ENCODE measurements at regions not wholly inside any gene's neighbourhood (a gene's known extent, or its start where the extent isn't known, plus 50 kb on each side); places are given as distances from the start of the nearest gene placed in this dataset.

DNA sequence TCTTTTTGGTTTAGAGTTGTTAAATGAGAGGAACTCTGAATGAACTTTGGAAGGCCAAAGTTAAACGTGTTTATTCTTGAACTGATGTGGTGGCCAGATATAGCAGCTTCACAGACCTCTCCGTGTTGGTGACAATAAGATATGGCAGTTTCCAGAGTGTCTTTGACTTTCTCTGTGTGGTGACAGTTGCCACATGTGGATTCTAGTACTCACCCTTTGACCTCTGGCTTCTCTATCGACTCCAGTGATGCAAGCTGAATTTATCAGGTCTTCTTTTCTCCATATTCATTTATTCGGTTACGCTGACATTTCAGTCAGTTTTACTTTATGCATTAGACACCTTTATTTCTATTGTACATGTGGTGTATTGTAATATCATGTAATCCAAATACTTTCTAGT is 1469.5 kb downstream of the SLITRK1 start:
- no peak for DNase-seq (ENCODE audit: low read depth, low spot score)

DNA sequence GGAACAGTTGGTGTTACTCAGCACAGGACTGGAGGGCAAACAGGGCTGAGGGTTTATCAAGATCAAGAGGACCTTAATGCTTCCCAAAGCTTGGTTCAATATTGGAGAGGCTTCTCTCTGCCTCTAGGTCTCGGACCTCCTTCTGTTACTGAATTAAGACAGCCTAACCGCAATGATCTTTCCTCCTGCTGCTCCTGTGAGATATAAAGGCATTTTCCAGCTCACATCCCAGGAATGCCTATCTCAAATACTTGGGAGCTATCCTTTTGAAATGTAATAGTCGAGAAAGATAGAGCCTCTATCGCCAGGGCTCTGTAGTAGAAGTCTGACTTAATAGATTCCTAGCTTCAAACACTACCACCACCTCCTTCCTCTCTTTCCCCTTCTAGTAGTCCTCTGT is 1475.0 kb downstream of the SLITRK1 start:
- no peak for DNase-seq (ENCODE audit: low read depth, low spot score)

- DNase-seq (ENCODE audit: low read depth, low spot score): no peak
Measured at GRCh38 chr13:82374719-82375118, 1507.6 kb downstream of the SLITRK1 start.

- DNase-seq (ENCODE audit: low read depth, low spot score): no peak
Measured at GRCh38 chr13:82370316-82370715, 1512.0 kb downstream of the SLITRK1 start.

GRCh38 chr13:82364525-82364924 is 1517.7 kb downstream of the SLITRK1 start:
- no peak for DNase-seq (ENCODE audit: low read depth, low spot score)

DNA sequence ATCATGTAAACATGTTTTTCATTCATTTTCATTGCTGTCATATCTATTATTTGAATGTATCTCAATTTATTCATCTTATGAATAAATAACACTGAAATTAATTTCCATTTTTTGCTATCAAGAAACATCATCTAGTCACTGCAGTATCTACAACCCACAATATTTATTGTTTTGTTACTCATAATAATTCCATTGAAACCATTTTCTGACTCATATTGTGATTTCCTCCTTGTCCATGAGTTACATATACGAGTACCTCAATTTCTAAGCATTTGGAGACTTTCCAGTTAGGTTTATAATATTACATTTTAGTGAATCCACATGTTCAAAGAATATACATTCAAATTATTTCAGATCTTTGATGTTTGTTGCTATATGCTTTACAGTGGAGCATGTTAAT is 1524.0 kb downstream of the SLITRK1 start:
- DNase-seq (ENCODE audit: low read depth, low spot score): no peak

GRCh38 chr13:82356667-82357410 is 1525.4 kb downstream of the SLITRK1 start:
- no peak for DNase-seq (ENCODE audit: low read depth, low spot score)

DNA sequence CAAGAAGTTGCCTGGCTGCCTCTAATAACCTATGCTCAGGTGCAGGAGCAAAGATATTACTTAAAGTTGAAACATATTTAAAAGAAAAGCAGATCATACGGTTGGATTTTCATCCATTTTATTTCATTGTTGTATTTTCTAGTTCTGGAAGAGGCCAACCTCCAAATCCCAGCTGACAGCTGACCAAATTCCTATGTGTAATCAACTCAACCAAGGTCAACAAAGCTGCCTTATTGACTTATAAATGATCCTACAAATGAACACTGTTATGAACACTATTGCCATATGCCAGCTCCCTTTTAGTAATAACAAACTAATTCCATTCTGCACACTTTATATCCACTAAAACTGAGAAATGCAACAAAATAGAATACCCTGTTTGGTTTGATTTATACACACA is 1537.4 kb downstream of the SLITRK1 start:
- DNase-seq (ENCODE audit: low read depth, low spot score): no peak

GRCh38 chr13:82341116-82341515 is 1541.2 kb downstream of the SLITRK1 start:
- no peak for DNase-seq (ENCODE audit: low read depth, low spot score)

DNA sequence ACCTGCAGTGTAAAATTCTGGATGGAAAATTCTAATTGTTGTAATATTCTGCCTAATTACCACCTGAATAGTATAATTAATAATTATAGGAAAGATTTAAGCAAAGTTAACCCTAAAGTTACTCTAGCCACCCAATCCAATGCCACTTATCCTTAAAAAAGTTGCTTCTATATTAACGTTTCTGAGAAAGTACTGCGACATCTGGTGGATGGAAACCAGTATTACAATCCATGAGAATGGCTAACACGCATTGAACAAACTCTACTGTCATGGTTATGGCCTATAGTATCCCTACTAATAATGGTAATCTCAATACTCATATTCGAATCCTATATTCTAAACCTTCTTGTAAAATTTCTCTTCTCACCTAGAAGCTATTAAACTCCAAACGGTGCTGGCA is 1551.8 kb downstream of the SLITRK1 start:
- DNase-seq (ENCODE audit: low read depth, low spot score): no peak

DNA sequence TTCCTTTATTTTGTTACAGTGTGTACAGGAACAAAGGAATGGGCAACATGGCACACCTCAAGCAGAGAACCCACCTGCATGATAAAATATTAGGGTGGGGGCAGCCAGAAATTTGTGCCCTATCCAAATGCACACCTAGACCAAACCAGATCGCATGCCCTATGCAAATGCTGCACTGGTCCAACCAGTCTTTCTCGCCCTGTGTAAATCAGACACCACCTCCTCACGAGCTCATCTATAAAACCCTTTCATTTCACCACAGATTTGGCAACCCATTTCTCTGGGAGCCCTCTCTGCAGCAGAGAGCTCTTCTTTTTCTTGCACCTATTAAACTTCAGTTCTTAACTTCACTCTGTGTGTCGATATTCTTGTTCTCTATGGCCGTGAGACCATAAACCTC is 1559.2 kb downstream of the SLITRK1 start:
- no peak for DNase-seq (ENCODE audit: low read depth, low spot score)

- DNase-seq (ENCODE audit: low read depth, low spot score): no peak
Measured at GRCh38 chr13:82305588-82305987, 1576.7 kb downstream of the SLITRK1 start.

DNA sequence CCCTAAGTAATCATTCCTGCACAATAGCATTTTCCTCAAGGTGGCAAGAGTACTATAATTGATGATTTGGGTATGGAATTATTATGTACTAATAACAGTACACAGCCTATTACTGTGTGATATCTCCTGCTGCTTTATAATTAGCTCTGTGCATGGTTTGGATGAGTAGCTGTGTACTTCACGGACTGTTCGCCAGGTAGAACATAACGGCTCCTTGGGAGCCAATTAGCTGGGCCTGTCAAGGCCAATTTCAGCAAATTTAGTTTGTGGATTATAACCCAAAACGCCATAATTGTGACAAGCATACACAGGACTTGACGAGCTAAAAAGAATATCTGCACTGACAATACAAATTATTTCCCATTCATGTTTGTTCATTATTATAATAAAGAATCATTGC is 1584.2 kb downstream of the SLITRK1 start:
- DNase-seq (ENCODE audit: low read depth, low spot score): no peak

DNA sequence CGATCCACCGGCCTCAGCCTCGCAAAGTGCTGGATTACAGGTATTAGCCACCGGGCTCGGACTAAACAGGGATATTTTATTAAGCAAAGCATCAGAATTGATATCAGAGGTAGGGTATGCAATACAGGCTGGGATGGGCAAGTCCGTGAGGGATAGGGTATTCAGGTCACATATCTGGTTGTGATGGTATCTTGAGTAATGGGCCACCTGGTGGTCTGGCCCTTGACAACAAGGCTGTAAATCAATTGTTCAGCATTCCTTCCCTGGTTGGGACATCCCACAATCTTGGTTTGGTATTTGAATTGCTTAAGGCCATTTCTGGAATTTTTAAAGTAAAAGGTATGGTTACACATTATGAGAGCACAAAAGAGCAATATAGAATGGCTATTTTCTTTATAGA is 1588.0 kb downstream of the SLITRK1 start:
- peak; percentile 71 for DNase-seq (ENCODE audit: low read depth, low spot score)

- DNase-seq (ENCODE audit: low read depth, low spot score): no peak
Measured at GRCh38 chr13:82292334-82292733, 1589.9 kb downstream of the SLITRK1 start.

- DNase-seq (ENCODE audit: low read depth, low spot score): no peak
Measured at GRCh38 chr13:82291852-82292251, 1590.4 kb downstream of the SLITRK1 start.

DNA sequence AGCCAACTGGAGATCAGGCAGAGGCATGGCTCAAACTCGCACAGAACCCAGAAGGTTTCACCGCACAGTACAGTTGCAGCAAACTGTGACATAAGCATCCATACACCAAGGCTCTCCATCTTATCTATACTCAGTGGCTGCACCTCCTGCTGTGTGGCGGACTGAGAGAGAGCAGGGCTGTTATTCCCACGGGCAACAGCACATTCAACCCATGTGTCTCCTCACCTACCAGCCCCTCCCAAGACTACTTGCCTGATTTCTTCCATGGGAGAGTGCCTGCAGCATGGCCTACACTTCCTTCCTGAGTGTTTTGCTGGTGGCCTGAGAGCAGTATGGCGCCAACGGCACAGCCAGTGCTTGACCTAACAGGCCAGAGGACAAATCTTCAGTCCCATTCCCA is 1606.6 kb downstream of the SLITRK1 start:
- no peak for DNase-seq (ENCODE audit: low read depth, low spot score)

DNA sequence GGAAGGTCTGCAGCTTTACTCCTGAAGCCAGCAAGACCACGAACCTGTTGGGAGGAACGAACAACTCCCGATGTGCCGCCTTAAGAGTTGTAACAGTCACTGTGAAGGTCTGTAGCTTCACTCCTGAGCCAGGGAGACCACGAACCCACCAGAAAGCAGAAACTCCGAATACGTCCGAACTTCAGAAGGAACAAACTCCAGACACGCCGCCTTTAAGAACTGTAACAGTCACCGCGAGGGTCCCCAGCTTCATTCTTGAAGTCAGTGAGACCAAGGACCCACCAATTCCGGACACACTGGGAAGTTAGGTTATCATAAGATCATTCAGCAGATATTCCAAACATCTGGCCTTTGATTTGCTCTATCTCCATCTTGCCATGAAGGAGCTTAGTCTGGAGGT is 1623.0 kb downstream of the SLITRK1 start:
- DNase-seq (ENCODE audit: low read depth, low spot score): no peak

DNA sequence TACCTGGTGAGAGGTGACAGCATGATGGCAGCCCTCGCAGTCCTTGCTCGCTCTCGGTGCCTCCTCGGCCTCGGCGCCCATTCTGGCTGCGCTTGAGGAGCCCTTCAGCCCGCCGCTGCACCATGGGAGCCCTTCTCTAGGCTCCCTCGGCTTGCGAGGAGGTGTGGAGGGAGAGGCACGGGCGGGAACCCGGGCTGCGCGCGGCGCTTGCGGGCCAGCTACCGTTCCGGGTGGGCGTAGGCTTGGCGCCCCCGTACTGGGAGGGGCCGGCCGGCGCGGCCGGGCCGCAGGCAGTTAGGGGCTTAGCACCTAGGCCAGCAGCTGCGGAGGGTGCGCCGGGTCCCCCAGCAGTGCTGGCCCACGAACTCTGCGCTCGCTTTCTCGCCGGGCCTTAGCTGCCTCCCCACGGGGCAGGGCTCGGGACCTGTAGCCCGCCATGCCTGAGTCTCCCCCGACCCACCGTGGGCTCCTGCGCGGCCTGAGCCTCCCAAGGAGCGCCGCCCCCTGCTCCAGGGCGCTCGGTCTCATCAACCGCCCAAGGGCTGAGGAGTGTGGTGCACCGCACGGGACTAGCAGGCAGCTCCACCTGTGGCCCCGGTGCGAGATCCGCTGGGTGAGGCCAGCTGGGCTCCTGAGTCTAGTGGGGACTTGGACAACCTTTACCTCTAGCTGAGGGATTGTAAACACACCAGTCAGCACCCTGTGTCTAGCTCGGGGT is 1624.3 kb downstream of the SLITRK1 start:
- DNase-seq (ENCODE audit: low read depth, low spot score): no peak

DNA sequence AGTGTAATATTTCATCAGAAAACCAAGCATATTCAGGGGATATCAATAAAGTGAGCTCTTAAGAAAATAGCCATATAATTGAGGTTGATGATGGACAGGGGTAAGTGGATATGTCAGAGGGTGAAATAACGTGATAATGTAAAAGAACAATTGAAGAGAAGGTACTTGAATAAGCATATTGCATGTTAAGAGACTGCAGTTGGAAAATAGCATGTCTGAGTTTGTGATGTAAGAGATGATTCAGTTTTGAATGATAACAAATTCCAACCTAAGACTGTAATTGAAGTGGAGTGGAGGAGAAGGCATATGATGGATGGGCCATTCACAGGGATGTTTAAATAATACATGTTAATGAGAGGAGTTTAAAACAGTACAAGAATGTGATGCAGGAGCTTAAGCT is 1633.5 kb downstream of the SLITRK1 start:
- no peak for DNase-seq (ENCODE audit: low read depth, low spot score)

- no peak for DNase-seq (ENCODE audit: low read depth, low spot score)
Measured at GRCh38 chr13:82245860-82246259, 1636.4 kb downstream of the SLITRK1 start.

GRCh38 chr13:82224806-82225205 is 1657.5 kb downstream of the SLITRK1 start:
- DNase-seq (ENCODE audit: low read depth, low spot score): no peak

DNA sequence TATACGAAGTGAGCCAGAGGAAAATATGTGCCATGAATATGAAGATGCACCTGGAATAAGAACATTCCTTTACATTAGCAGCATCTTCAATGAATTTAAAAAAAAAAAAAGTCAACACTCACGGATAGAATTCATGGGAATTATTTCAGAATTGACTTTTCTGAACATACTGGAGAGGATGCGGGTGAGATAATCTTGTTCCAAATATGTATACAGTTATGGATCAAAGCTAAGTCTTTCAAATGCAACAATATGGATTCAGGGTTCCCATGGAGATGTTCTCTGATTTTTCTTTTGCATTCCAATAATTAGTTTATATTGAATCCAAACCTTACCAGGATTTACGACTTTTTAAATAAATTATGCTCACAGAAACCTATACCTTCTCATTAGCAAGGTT is 1660.7 kb downstream of the SLITRK1 start:
- no peak for DNase-seq (ENCODE audit: low read depth, low spot score)
